Natural killer cell (primary cell): ENCODE measurements at regions not wholly inside any gene's neighbourhood (a gene's known extent, or its start where the extent isn't known, plus 50 kb on each side); places are given as distances from the start of the nearest gene placed in this dataset.

Source experiments
- ATAC-seq, 3 donors: fragments of 150-1000 bp in 2 of 3; fragments of 200-7000 bp in 1 of 3; cut with Tn5 transposase; 1 replicate in 1 of 3; 2 replicates in 2 of 3; pipeline ENCODE4 v1.10.0; 2021; ENCODE audit warnings: mild to moderate bottlenecking in 2 of 3, moderate library complexity in 2 of 3
- DNase-seq, 2 donors: peaks; one replicate each; pipeline versions ENCODE4 v3.0.0 to v3.0.0-alpha.2; 2013 to 2021; ENCODE audit warnings: mixed read lengths in 1 of 2
- H3K27ac ChIP-seq: one replicate; pipeline ENCODE4 v1.5.1; 2013; ENCODE audit warnings: mild to moderate bottlenecking, low read length
- H3K27me3 ChIP-seq: one replicate; pipeline ENCODE4 v1.6.1; 2013; ENCODE audit warnings: low read length; ENCODE audit not compliant: control insufficient read depth, insufficient read depth
- H3K36me3 ChIP-seq: one replicate; pipeline ENCODE4 v1.6.1; 2013; ENCODE audit warnings: low read length; ENCODE audit not compliant: control insufficient read depth, insufficient read depth
- H3K4me1 ChIP-seq: one replicate; pipeline ENCODE4 v1.6.1; 2013; ENCODE audit warnings: low read length; ENCODE audit not compliant: control insufficient read depth, insufficient read depth
- H3K4me3 ChIP-seq: one replicate; pipeline ENCODE4 v1.5.1; 2013; ENCODE audit warnings: low read length
- H3K9me3 ChIP-seq: one replicate; pipeline ENCODE4 v1.6.1; 2013; ENCODE audit warnings: low read length; ENCODE audit not compliant: control insufficient read depth, insufficient read depth
- H3K27ac Mint-ChIP-seq, 2 donors: one replicate each; pipeline ENCODE4 v1.8.0; 2022; ENCODE audit warnings: mild to moderate bottlenecking in 2 of 2, mixed read lengths in 2 of 2, moderate library complexity in 1 of 2
- H3K27me3 Mint-ChIP-seq, 2 donors: one replicate each; pipeline ENCODE4 v1.8.0; 2022; ENCODE audit warnings: low read depth in 2 of 2, mixed read lengths in 2 of 2
- H3K36me3 Mint-ChIP-seq: one replicate; pipeline ENCODE4 v1.8.0; 2022; ENCODE audit warnings: mixed read lengths
- H3K4me1 Mint-ChIP-seq, 2 donors: one replicate each; pipeline ENCODE4 v1.8.0; 2022; ENCODE audit warnings: mixed read lengths in 2 of 2
- H3K4me3 Mint-ChIP-seq: one replicate; pipeline ENCODE4 v1.8.0; 2022; ENCODE audit warnings: mild to moderate bottlenecking, moderate library complexity, mixed read lengths
- H3K9me3 Mint-ChIP-seq, 2 donors: one replicate each; pipeline ENCODE4 v1.8.0; 2022; ENCODE audit warnings: mixed read lengths in 2 of 2
- CTCF ChIP-seq: fragments of 200-600 bp; IDR thresholded peaks from one replicate; pipeline ENCODE4 v1.8.0; 2022; ENCODE audit warnings: antibody characterized with exemption
- WGBS: methylation state at CpG from one replicate; pipeline ENCODE4 v1.1.7; 2013; ENCODE audit warnings: missing lambda C conversion rate; ENCODE audit not compliant: insufficient coverage; 5-methylcytosine and 5-hydroxymethylcytosine counted together
- intact Hi-C: fragments of 100-400 bp; cut with micrococcal nuclease; formaldehyde crosslinking; loops from one replicate; pipeline ENCODE4 v1.14.2; 2022

GRCh38 chr10:128892005-128892404, 575.0 kb upstream of the MGMT start:
- no peak for TF ChIP-seq CTCF
- no peaks in the 10 kb centered on the region for H3K36me3 ChIP-seq
- H3K27ac ChIP-seq, result no peak overlapping the region
- 81% methylated on average over 4 of the region's 4 CpGs for WGBS
- Mint-ChIP-seq H3K36me3 (no peaks in the 10 kb centered on the region), H3K4me3 (no peak overlapping the region), H3K27ac (no peak overlapping the region), H3K4me1 (no peaks in the 10 kb centered on the region), H3K9me3 (peaks cover 2 to 4% of the 10 kb centered on the region in 2 donors), H3K27me3 (peaks cover 9 to 16% of the 10 kb centered on the region in 2 donors)
- no peaks in the 10 kb centered on the region for H3K27me3 ChIP-seq
- ATAC-seq (no peak), DNase-seq (no peak)
- H3K4me1 ChIP-seq, result no peaks in the 10 kb centered on the region
- intact Hi-C loops, result no loop called here
- no peaks in the 10 kb centered on the region for H3K9me3 ChIP-seq
- H3K4me3 ChIP-seq, result no peak overlapping the region

GRCh38 chr10:128894641-128895040, 572.4 kb upstream of the MGMT start:
- 84% methylated on average over 1 of the region's 1 CpG for WGBS
- no peak for TF ChIP-seq CTCF
- Histone ChIP-seq H3K4me1 (no peaks in the 10 kb centered on the region), H3K27ac (no peak overlapping the region), H3K4me3 (no peak overlapping the region), H3K9me3 (no peaks in the 10 kb centered on the region), H3K27me3 (no peaks in the 10 kb centered on the region), H3K36me3 (no peaks in the 10 kb centered on the region)
- peaks cover 0 to 2% of the 10 kb centered on the region in 2 donors for H3K9me3 Mint-ChIP-seq
- no peak overlapping the region for H3K4me3 Mint-ChIP-seq
- peaks cover 10 to 19% of the 10 kb centered on the region in 2 donors for H3K27me3 Mint-ChIP-seq
- no peak overlapping the region for H3K27ac Mint-ChIP-seq
- intact Hi-C loops, result no loop called here
- DNase-seq (no peak), ATAC-seq (peak in 1 of 3 donors; percentile 32)
- no peaks in the 10 kb centered on the region for H3K36me3 Mint-ChIP-seq
- no peaks in the 10 kb centered on the region for H3K4me1 Mint-ChIP-seq

- H3K4me3 ChIP-seq, result no peak overlapping the region
- H3K4me1 ChIP-seq, result no peaks in the 10 kb centered on the region
- Mint-ChIP-seq H3K27me3 (peaks cover 10 to 19% of the 10 kb centered on the region in 2 donors), H3K36me3 (no peaks in the 10 kb centered on the region), H3K4me1 (no peaks in the 10 kb centered on the region), H3K4me3 (no peak overlapping the region), H3K27ac (no peak overlapping the region), H3K9me3 (peaks cover 0 to 2% of the 10 kb centered on the region in 2 donors)
- H3K9me3 ChIP-seq, result no peaks in the 10 kb centered on the region
- no peak for TF ChIP-seq CTCF
- intact Hi-C loops, result no loop called here
- H3K27me3 ChIP-seq, result no peaks in the 10 kb centered on the region
- ATAC-seq (no peak), DNase-seq (no peak)
- no peaks in the 10 kb centered on the region for H3K36me3 ChIP-seq
- no peak overlapping the region for H3K27ac ChIP-seq
These were observed 571.6 kb upstream of the MGMT start for GRCh38 chr10:128895473-128895872.

- no peak for TF ChIP-seq CTCF
- ATAC-seq (no peak), DNase-seq (no peak)
- Histone ChIP-seq H3K4me1 (no peaks in the 10 kb centered on the region), H3K4me3 (no peak overlapping the region), H3K36me3 (no peaks in the 10 kb centered on the region), H3K27ac (no peak overlapping the region), H3K27me3 (no peaks in the 10 kb centered on the region), H3K9me3 (no peaks in the 10 kb centered on the region)
- Mint-ChIP-seq H3K4me1 (no peaks in the 10 kb centered on the region), H3K4me3 (no peak overlapping the region), H3K27ac (no peak overlapping the region), H3K36me3 (no peaks in the 10 kb centered on the region), H3K27me3 (peaks cover 10 to 19% of the 10 kb centered on the region in 2 donors), H3K9me3 (peaks cover 0 to 2% of the 10 kb centered on the region in 2 donors)
- intact Hi-C loops, result no loop called here
- WGBS, result 77% methylated on average over 8 of the region's 9 CpGs
These were observed 570.8 kb upstream of the MGMT start for GRCh38 chr10:128896116-128896795.
